Suprapubic skin (tissue), 3 donors: ENCODE measurements at regions not wholly inside any gene's neighbourhood (a gene's known extent, or its start where the extent isn't known, plus 50 kb on each side); places are given as distances from the start of the nearest gene placed in this dataset.

ENCODE experiments used
- CTCF ChIP-seq, 2 donors: fragments of 200-600 bp in 1 of 2; fragments of 450-650 bp in 1 of 2; sonication (generic) in 1 of 2; IDR thresholded peaks; one replicate each; pipeline ENCODE4 v1.5.1; 2016 to 2019; ENCODE audit warnings: antibody characterized with exemption in 2 of 2, mild to moderate bottlenecking in 1 of 2, moderate library complexity in 1 of 2
- POLR2A ChIP-seq, 2 donors: fragments of 450-650 bp; IDR thresholded peaks; one replicate each; pipeline ENCODE4 v1.6.1; 2017; ENCODE audit warnings: antibody characterized with exemption in 2 of 2, mild to moderate bottlenecking in 2 of 2, moderate library complexity in 2 of 2

DNA sequence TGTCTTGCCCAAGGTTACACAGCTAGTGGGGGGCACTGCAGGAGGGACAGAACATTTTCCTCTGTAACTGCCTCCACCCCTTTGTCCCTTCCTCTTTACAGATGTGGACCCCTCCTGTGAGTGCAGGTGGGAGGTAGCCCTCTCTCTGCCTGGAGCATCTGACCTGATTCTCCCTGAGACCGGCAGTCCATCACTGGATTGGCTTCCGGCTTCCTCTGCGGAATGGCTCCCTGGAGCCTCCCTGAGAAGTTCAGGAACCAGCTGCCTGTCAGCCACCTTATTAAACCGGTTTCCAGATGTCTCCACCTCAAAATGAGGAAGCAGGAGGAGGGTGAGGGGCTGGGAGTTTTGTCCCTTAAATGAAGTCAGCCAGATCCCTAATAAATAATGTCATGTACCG is 67.3 kb upstream of the TNP1 start:
- TF ChIP-seq CTCF (IDR thresholded peaks at IDR 0.05) (no peak), POLR2A (IDR thresholded peaks at IDR 0.05) (no peak)
